ENCODE measurements at regions not wholly inside any gene's neighbourhood (a gene's known extent, or its start where the extent isn't known, plus 50 kb on each side); places are given as distances from the start of the nearest gene placed in this dataset.

- TF ChIP-seq EZH2 (IDR thresholded peaks at IDR 0.05; ENCODE audit: borderline replicate concordance, low read depth, low read length, poor library complexity, severe bottlenecking) (no peak), CTCF (conservative IDR thresholded peaks at IDR 0.05; ENCODE audit: low read depth, low read length) (no peak)
- Histone ChIP-seq H3K4me3 (ENCODE audit: low read depth, low read length, poor library complexity, severe bottlenecking) (no peak overlapping the region), H3K27me3 (replicated peaks; ENCODE audit: insufficient read depth, low read depth, low read length, poor library complexity) (no peaks in the 10 kb centered on the region), H3K9me3 (ENCODE audit: low read depth, low read length, poor library complexity, severe bottlenecking) (peaks cover 29% of the 10 kb centered on the region), H3K36me3 (ENCODE audit: insufficient read depth, low read length, poor library complexity, severe bottlenecking) (no peaks in the 10 kb centered on the region), H3K4me1 (ENCODE audit: insufficient read depth, low read length, poor library complexity, severe bottlenecking) (no peaks in the 10 kb centered on the region), H3K27ac (ENCODE audit: low read depth, low read length, poor library complexity, severe bottlenecking) (no peak overlapping the region)
- ChIA-PET CTCF (no interaction called here), POLR2A (ENCODE audit: low non-redundant PET) (no interaction called here)
- no peak for DNase-seq (ENCODE audit: low spot score)
- BruUV-seq (replicated peaks): no TSS peak
- intact Hi-C loops (cut with micrococcal nuclease; ENCODE audit: unreplicated experiment): no loop called here
These were observed 835.5 kb upstream of the CNTN5 start for GRCh38 chr11:98185245-98185644.

DNA sequence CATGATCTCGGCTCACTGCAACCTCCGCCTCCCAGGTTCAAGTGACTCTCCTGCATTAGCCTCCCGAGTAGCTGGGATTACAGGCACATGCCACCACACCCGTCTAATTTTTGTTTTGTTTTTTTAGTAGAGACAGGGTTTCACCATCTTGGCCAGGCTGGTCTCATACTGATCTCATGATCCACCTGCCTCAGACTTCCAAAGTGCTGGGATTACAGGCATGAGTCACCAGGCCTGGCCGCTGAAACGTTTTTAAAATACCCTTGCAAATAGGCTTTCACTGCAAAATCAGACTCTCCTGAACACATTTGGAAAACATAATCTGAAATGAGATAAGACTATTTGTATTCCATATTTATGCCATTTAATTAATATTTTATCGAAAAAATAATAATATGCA, 826.1 kb upstream of the CNTN5 start:
- intact Hi-C loops (cut with micrococcal nuclease; ENCODE audit: unreplicated experiment): no loop called here
- ChIA-PET POLR2A (ENCODE audit: low non-redundant PET) (no interaction called here), CTCF (no interaction called here)
- H3K4me1 ChIP-seq (ENCODE audit: insufficient read depth, low read length, poor library complexity, severe bottlenecking): no peaks in the 10 kb centered on the region
- no peaks in the 10 kb centered on the region for H3K27me3 ChIP-seq (replicated peaks; ENCODE audit: insufficient read depth, low read depth, low read length, poor library complexity)
- H3K27ac ChIP-seq (ENCODE audit: low read depth, low read length, poor library complexity, severe bottlenecking): no peak overlapping the region
- no peak for DNase-seq (ENCODE audit: low spot score)
- TF ChIP-seq CTCF (conservative IDR thresholded peaks at IDR 0.05; ENCODE audit: low read depth, low read length): no peak
- no peak for TF ChIP-seq EZH2 (IDR thresholded peaks at IDR 0.05; ENCODE audit: borderline replicate concordance, low read depth, low read length, poor library complexity, severe bottlenecking)
- no peaks in the 10 kb centered on the region for H3K36me3 ChIP-seq (ENCODE audit: insufficient read depth, low read length, poor library complexity, severe bottlenecking)
- H3K4me3 ChIP-seq (ENCODE audit: low read depth, low read length, poor library complexity, severe bottlenecking): no peak overlapping the region
- H3K9me3 ChIP-seq (ENCODE audit: low read depth, low read length, poor library complexity, severe bottlenecking): peaks cover 3% of the 10 kb centered on the region
- BruUV-seq (replicated peaks): no TSS peak

DNA sequence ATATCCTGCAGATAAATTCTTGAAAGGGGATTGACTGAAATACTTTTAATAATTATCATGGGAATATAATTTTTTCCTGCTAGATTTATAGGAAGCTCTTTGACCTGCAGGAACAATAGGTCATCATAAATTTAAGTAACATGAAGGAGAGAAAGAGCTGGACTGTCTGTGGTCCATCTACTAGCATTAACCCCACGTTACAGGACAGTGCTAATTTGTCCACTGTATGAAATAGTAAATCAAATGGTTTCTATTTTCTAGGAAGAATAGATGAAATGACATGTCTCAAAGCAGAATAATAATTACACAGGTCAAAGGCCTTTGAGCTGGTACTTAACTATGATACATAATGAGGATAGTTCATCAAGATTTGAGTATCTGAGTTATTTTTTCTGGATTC, 825.4 kb upstream of the CNTN5 start:
- no peaks in the 10 kb centered on the region for H3K4me1 ChIP-seq (ENCODE audit: insufficient read depth, low read length, poor library complexity, severe bottlenecking)
- no peak overlapping the region for H3K27ac ChIP-seq (ENCODE audit: low read depth, low read length, poor library complexity, severe bottlenecking)
- POLR2A ChIA-PET (ENCODE audit: low non-redundant PET): no interaction called here
- H3K27me3 ChIP-seq (replicated peaks; ENCODE audit: insufficient read depth, low read depth, low read length, poor library complexity): no peaks in the 10 kb centered on the region
- peaks cover 3% of the 10 kb centered on the region for H3K9me3 ChIP-seq (ENCODE audit: low read depth, low read length, poor library complexity, severe bottlenecking)
- intact Hi-C loops (cut with micrococcal nuclease; ENCODE audit: unreplicated experiment): no loop called here
- no peak overlapping the region for H3K4me3 ChIP-seq (ENCODE audit: low read depth, low read length, poor library complexity, severe bottlenecking)
- DNase-seq (ENCODE audit: low spot score): no peak
- no peaks in the 10 kb centered on the region for H3K36me3 ChIP-seq (ENCODE audit: insufficient read depth, low read length, poor library complexity, severe bottlenecking)
- TF ChIP-seq EZH2 (IDR thresholded peaks at IDR 0.05; ENCODE audit: borderline replicate concordance, low read depth, low read length, poor library complexity, severe bottlenecking) (no peak), CTCF (conservative IDR thresholded peaks at IDR 0.05; ENCODE audit: low read depth, low read length) (no peak)
- CTCF ChIA-PET: no interaction called here
- BruUV-seq (replicated peaks): no TSS peak

Measured in A673 (cell line).